OCI-LY7 (cell line): ENCODE measurements at regions not wholly inside any gene's neighbourhood (a gene's known extent, or its start where the extent isn't known, plus 50 kb on each side); places are given as distances from the start of the nearest gene placed in this dataset.

Experiments
- EZH2phosphoT487 ChIP-seq: fragments of 200-600 bp; sonication (generic); IDR thresholded peaks from 2 replicates; pipeline ENCODE4 v1.6.1; 2018; ENCODE audit warnings: low read depth, borderline replicate concordance, mild to moderate bottlenecking, mixed run types, antibody characterized with exemption, low read length, moderate library complexity, mixed read lengths
- TF ChIP-seq, protein P1 (sequence below): fragments of 200-600 bp; sonication (generic); conservative IDR thresholded peaks from 2 replicates; pipeline ENCODE4 v1.5.1; 2014; ENCODE audit warnings: mild to moderate bottlenecking, antibody characterized with exemption, low read length, moderate library complexity, mixed read lengths

DNA sequence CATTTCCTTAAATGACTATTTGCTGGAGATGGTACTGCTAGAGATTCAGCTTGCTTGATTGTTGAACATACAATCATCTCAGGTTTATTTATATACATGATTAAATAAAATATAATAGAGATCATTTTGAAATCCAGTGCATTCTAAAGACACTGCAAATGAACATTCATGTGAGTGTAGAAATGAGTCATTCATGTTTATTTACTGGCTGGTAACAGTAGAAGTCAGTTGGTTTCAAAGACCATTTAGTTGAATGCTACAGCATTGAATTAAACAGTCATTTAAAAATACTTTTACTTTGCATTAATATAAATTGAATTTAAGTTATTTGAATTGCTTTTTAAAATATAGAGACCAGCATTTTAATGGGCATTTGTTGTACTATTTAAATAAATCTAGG, 551.9 kb upstream of the GOLIM4 start:
- TF ChIP-seq, protein P1, sequence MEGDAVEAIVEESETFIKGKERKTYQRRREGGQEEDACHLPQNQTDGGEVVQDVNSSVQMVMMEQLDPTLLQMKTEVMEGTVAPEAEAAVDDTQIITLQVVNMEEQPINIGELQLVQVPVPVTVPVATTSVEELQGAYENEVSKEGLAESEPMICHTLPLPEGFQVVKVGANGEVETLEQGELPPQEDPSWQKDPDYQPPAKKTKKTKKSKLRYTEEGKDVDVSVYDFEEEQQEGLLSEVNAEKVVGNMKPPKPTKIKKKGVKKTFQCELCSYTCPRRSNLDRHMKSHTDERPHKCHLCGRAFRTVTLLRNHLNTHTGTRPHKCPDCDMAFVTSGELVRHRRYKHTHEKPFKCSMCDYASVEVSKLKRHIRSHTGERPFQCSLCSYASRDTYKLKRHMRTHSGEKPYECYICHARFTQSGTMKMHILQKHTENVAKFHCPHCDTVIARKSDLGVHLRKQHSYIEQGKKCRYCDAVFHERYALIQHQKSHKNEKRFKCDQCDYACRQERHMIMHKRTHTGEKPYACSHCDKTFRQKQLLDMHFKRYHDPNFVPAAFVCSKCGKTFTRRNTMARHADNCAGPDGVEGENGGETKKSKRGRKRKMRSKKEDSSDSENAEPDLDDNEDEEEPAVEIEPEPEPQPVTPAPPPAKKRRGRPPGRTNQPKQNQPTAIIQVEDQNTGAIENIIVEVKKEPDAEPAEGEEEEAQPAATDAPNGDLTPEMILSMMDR = no peak
- no peak for TF ChIP-seq EZH2phosphoT487
